ENCODE measurements at regions not wholly inside any gene's neighbourhood (a gene's known extent, or its start where the extent isn't known, plus 50 kb on each side); places are given as distances from the start of the nearest gene placed in this dataset.

DNA sequence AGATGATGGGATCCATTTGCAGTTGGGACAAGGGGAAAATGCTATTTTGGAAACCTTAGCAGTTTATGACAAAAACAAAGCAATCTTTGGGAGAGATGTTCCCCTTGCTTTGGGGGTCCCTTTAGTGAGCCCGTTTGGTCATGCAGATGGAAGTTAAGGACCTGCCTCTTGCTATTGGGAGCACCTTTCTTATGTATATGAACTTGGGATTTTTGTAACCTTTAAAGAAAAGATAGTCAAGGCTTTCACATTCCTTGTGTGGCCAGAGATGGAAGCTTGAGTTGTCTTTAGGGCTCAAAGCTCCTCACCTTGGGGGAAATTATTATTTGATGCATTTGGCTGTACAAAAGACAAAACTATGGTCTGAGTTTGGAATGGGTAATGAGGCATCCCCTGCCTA is 179.0 kb upstream of the PLPP4 start:
- TF ChIP-seq POLR2AphosphoS5 (IDR thresholded peaks at IDR 0.05; ENCODE audit: insufficient read depth in 1 of 2, low read depth in 1 of 2) (no peak), CTCF (IDR thresholded peaks at IDR 0.05) (no peak)
